HK-2 (cell line): ENCODE measurements at regions not wholly inside any gene's neighbourhood (a gene's known extent, or its start where the extent isn't known, plus 50 kb on each side); places are given as distances from the start of the nearest gene placed in this dataset.

Experiments used
- DNase-seq: peaks from one replicate; pipeline ENCODE4 v3.0.0-alpha.2; 2018; ENCODE audit not compliant: unreplicated experiment

DNA sequence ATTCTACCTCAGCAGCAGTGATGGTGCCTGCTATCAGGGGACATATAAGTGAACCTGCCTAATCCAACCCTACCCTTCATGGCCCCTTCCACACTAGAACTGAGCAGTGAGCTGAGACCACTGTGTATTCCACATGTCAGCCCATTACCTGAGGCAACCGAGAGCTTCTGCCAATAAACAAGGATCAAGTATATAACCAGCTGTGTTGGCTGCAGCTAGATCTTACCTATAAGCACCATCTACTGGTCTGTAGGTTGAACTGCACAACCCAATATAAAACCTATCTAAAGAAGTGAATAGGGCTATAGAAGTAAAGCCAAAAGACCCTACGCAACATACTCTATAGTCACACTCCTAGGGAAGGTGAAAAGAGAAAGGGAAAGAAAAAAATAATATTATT, 376.9 kb downstream of the HHIPL2 start:
- DNase-seq, result peak; percentile 22

DNA sequence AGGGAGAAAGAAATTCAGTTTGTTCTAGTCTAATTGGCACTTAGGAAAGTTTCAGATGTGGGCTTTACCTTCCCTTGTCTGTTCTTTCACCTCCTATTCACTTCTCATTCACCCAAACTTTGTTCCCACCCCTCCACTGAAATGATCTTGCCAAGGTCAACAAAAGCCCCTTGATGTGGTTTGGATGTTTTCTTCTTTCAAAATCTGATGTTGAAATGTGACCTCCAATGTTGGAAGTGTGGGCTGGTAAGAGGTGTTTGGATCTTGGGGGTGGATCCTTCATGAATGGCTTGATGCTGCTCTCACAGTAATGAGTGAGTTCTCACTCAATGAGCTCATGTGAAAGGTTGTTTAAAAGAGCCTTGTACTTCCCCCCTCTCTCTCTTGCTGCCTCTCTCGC, 379.3 kb downstream of the HHIPL2 start:
- no peak for DNase-seq

DNA sequence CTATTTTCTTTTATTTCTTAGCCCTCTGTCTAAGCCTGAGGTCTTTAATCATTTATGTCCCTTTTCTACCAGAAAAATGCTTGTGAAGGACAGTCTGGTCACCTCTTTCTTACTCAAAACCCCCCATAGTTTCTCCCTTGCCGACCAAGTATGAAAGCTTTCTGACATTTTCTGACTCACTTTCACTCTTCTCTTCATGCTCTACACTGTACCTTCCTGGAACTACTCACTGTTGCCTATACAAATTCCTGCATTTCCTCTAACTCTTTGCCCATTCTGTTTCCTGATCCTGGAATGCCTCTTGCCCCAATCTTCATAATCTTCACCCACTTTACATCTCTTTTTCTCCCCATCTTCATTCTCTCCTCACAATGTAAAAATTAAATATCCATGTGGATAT, 380.0 kb downstream of the HHIPL2 start:
- DNase-seq, result no peak

DNA sequence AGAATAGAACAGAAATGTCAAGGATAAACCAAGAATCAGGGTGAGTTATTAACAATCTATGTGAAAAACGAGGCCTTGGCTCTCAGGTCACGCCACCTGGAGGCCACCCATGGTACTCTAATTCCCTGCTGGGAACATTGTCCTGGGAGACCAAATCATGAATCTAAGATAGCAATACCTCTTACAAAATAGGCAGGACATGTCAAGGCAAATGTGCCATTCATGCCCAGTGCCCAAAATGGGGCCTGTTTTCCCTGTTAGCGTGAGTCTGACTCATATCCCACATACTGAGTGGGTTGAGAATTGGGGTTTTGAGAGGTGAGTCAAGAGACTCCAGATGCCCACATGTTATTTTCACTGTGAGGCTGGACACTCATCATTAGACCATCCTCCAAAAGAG, 380.8 kb downstream of the HHIPL2 start:
- peak; percentile 67 for DNase-seq

DNA sequence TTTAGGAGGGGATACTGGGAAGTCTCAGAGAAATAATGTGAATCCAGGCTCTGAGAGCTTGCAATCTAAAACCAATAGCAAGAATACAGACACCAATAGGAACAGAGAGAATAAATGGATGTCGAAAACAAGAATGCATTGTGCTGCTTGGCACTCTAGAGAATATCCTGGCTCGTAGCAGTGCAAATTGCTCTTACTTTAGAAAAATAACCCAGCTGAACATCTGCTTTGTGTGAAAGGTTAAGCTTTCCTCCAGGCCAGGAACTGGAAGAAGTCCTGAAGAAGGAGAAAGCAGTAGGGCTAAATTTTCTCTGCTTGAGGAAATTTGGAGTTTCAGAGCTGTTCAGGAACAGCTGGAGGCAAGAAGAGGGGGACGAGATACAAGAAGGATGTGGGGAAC, 382.3 kb downstream of the HHIPL2 start:
- DNase-seq, result no peak

DNA sequence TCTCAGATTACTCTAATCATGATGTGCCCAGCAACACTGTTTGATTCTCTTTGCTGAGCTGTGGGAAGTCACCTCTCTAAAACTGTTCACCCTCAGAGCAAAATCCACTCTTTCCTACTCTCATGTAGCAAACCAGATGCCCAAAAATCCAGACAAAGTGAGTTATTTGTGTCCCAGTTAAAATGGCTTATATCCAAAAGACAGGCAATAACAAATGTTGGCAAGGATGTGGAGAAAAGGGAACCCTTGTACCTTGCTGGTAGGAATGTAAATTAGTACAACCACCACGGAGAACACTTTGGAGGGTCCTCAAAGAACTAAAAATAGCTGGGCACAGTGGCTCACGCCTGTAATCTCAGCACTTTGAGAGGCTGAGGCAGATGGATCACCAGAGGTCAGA, 384.0 kb downstream of the HHIPL2 start:
- no peak for DNase-seq

DNA sequence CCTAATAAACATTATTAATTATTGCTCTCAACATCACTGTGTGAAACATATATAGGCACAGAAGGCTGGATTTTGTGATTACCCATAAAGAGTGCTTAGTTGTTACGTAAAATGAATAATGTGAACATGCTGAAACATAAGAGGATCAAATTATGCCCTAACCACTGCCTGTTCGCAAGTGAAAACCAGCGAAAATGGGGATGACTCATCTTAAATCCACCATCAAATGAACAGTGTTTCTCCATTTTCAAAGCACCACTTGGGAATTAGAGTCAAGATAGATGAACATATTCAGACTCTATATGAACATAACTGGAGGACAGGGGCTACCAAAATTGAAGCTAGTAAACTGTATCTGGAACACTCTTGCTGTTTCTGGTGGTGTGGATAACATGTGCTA, 386.2 kb downstream of the HHIPL2 start:
- no peak for DNase-seq

DNA sequence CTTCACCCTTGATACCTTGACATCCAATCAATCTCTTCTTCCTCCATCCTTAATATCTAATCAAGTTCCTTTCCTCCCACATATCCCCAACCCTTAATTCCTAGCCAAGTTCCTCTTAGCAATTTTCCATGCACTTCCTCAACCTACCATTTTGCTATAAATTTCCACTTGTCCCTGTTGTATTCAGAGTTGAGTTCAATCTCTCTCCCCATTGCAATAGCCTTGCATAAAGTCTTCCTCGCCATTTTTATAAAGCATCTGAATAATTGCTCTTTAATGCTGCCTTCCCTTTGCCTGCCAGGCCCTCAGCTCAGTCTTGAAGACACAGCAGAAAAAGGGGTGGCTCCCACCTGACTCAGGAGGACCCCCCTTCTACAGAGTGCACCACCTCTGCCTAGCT, 390.3 kb downstream of the HHIPL2 start:
- DNase-seq, result no peak

DNA sequence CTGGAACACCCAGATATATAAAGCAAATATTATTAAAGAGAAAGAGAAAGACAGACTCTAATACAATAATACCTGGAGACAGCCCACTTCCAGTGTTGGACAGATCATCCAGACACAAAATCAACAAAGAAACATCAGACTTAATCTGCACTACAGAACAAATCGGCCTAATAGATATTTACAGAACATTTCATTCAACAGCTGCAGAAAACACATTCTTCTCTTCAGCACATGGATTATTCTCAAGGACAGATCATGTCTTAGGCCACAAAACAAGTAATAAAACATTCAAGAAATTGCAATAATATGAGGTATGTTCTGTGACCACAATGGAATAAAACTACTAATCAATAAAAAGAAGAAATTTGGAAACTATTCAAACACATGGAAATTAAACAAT, 398.3 kb upstream of the DUSP10 start:
- DNase-seq, result no peak

DNA sequence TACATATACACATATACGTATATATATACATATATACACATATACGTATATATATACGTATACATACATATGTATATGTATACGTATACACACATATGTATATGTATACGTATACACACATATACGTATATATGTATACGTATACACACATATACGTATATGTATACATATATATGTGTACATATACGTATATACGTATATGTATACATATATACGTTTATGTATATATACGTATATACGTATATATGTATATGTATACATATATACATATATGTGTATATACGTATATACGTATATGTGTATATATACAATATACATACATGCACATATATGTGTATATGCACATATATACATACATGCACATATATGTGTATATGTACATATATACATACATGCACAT, 396.2 kb upstream of the DUSP10 start:
- DNase-seq, result no peak

DNA sequence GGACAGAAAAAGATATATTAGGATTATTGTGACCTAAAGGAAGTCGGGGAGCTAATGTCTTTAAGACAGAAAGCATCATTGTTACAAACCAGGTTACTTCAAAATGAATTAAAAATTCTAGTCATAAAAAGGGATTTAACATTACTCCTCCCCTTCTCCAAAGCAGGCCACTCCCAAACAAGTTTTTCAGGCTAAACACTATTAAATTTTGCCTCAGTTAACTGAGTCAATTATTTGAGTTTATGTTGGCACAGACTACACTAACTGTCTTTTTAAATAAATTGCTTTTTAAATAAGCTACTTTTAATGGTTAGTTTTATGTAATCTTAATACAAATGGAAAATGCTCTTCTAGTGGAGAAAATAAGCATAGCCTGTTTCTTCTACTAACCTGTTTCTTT, 395.0 kb upstream of the DUSP10 start:
- no peak for DNase-seq

DNA sequence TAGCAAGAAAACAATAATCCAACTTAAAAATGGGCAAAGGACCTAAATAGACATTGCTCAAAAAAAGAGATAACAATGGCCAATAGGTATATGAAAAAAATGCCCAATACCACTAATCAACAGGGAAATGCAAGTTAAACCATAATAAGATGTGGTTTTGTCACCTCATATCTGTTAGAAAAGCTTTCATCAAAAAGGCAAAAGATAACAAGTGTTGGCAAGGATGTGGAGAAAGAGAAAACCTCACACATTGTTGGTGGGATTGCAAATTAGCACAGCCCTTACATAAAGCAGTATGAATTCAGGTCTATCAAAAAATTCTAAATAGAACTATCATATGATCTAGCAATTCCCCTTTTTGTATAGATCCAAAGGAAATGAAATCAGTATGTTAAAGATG, 387.2 kb upstream of the DUSP10 start:
- DNase-seq, result no peak

DNA sequence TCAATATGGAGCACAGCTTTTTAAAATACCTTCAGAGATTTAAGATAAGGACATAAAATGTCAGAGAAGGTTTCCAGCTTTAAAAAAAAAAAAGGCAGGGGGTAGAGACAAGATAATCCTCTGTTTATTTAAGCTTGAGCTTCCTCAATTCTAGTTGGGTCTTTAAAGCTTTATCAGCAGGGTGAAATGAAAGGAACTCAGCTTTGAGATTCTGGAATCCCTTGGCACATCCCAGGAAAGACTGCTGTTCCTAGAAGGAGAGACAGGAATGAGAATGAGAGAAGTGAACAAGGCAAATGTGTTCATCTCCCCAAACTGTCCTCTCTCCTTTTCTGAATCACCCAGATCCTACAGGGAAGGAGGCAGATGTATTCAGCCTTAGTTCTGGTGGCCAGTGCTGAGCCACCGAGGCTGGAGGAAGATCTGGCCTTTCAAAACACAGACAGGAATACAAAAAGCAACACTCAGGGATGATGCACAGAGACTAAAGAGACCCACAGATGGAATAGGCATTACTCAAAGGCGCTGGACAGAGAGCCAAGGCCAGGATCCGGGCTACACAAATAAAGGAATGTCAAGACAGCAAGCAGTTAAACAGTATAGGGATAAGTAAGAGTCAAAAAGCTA, 385.8 kb upstream of the DUSP10 start:
- no peak for DNase-seq

DNA sequence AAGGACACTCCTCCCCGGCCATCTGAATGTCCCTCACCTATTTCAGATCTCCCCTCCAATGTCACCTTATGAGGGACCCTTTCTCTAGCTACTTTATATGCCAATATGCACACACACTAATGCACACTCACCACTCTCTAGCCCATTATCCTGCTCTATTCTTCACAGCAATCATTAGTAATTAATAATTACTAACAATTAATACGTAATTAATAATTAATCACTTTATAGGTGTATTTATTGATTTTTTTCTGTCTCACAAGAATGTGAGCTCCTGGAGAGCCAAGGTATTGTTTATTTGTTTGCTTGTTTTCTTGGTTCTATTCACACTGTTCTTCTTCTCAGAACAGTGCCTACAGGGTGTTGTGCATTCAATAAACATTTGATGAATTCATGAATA, 385.2 kb upstream of the DUSP10 start:
- DNase-seq, result no peak

DNA sequence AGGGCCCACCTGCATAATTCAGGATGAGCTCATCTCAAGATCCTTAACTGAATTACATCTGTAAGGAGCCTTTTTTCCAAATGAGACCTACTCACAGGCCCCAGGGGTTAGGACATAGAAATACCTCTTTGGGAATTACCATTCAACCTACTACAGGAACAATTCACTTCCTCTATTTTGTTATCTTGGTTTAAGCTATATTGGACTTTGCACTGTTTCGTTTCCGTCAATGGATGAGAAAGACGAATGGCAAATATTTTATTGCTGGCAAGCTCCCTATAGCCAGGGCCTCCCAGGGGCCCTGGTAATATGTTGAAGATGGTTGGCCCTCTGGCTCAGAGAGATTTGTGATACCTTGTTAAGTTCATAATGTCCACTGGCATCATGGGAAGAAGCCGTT, 384.2 kb upstream of the DUSP10 start:
- no peak for DNase-seq

DNA sequence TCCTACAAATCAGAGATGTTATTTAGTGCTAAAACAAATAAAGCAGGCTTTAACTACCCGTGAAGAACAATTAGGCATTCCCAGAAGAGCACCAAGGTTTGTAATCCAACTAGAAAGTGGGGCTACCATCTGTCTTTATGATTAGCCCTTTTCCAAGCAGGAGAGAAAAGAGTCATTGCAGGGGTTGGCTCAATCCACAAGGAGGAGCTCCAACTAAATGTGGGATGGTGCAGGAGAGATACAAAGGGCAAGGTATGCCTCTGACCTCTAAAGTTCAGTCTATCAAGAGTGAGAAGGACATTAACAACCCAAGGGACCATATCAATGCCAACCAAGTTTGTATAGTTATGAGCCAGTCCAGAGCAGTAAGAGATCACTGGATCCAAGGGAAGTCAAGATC, 382.7 kb upstream of the DUSP10 start:
- DNase-seq, result no peak

DNA sequence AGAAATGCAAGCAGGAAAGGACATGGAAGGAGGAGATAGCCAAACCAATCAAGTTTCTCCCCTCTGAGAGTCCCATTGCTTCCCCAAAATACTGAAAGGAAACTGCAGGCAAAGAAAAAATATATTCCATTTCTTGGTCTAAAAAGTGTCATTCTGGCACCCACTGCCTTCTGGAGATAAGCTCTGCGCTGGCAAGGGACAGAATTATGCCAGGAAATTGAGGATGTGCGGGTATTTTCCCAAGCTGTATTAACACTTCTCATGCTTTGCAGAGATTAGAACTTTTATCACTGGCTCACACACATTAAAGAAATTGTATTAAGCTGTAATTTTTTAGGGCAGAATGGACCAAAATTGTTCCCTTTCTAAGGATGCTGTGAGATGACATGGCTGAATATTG, 381.2 kb upstream of the DUSP10 start:
- DNase-seq, result no peak

DNA sequence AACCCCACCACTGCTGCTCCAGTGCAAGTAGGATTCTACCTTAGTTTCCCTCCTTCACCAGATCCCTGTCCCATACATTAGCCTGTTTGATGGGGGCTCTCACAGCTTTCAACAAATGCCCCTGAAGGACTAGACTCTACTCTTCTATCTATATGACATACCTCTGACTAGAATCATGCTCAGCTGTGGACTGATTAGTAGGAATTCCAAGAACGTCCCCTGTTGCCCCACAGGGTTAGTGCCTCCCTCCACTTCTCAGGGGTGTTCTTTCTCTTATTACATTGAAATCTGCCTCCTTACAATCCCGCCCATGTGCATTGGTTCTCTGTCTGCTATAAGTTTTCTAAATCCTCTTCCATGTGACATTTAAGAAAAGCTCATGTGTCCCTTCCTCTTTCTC, 375.9 kb upstream of the DUSP10 start:
- no peak for DNase-seq

DNA sequence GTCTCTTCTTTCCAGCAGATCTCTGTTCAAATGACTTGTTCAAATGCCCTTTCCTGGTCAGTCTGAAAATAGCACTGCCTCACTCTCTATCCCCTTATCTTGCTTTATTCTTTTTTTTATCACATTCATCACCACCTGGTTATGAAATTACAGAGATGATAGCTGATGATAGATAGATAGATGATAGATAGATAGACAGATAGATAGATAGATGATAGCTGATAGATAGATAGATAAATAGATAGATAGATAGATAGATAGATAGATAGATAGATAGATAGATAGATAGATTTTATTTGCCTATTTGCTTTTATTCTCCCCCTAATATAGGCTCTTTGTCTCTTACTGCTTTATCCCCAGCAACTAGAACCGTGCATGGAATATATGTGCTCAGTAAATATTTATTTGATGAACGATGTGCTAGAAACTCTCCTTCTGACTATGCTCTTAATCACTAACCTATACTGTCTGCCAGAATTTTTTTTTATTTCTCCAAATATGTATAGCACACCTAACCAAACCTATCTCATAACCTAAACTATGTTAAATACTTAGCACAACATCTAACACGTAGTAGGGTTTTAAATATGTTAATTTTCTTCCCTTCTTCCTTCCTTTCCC, 372.8 kb upstream of the DUSP10 start:
- no peak for DNase-seq

DNA sequence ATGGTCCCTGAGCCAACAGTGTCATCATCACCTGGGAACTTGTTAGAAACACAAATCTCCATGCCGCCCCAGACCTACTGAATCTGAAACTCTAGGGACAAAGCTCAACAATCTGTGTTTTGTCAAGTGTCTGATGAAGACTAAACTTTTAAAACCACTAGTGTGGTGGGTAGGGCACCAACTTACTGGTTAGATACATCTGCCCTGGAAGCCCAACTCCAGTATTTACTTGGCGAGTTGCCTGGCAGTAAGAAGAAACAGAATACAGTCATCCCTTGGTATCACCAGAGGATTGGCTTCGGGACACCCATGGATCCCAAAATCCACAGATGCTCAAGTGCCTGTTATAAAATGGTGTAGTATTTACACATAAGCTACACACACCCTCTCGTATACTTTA, 367.9 kb upstream of the DUSP10 start:
- DNase-seq, result no peak

DNA sequence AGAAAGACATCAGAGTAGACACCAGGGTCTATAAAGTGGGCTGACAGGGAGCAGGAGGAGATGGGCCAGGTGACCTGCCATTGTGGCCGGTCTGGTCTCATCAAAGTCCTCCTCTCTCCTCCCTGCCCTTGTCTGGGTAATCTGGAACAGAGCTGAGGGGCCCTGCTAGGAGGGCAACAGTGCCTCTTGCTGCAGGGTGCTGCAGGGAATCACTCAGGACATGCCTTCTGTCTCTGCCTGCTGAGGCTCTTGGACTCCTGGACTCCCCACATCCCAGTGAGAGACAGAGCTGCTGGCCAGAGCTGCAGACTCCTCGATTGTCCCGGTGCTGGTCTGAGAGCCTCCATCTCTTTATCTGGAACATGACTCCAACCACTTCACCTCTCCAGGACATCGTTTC, 366.1 kb upstream of the DUSP10 start:
- no peak for DNase-seq

DNA sequence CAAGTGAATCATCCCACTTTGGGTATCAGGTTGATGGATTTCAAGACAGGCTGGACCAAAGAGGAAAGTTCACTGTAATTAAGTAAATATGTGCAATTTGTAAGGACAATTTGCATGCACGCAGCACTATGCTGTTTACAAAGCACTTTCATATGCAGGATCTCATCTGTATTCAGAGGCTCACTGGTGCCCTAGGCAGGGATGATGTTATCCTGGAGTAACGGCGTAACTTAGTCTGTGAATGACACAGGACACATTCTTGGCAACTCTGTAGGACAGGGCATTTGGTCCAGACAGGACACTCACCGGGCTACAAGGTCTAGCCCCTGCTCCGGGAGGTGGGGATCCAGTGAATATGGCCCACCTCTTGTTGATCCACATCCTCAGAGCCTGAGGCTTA, 365.4 kb upstream of the DUSP10 start:
- no peak for DNase-seq

DNA sequence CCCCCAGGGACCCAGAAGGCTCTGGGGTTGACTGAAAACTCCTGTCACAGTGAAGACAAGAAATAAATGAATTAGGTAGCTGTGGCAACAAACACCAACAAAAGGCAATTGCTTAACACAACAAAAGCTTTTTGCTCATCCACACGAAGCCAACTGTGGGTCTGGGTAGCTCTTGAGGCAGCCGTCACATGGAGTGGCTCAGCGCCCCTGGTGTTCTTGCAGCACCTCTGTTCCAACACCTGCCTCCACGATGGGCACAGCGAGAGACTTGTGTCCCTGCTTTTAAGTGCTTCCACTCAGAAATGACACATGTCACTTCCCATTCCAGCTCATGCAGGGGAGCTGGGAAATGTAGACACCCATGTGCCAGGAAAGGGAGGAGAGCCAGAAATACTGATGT, 364.5 kb upstream of the DUSP10 start:
- no peak for DNase-seq

DNA sequence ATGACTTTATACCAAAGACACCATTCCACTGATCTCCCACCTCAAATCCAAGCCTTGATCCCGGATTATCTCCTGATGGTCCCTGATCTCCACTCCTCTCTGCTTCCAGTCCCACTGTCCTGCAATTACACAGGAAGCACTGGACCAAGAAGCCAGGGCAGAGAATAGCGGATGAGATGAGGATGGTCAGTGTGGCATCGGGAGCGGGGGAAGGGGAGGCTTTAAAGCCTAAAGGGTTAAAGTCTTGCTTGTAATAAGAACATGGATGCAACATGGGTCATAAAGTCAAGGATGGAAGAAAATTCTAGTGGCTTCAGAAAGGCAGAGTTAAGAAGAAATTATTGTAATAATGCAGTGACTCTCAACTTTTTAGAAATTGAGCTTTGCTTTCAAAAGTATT, 364.0 kb upstream of the DUSP10 start:
- no peak for DNase-seq
